Fibroblast of gingiva (primary cell): ENCODE measurements at regions not wholly inside any gene's neighbourhood (a gene's known extent, or its start where the extent isn't known, plus 50 kb on each side); places are given as distances from the start of the nearest gene placed in this dataset.
"Not testable (repeated sequence)": the region's sequence is repeated elsewhere in the genome, so short reads cannot be mapped to it uniquely, and the experiment has no call there.

Source experiments
- DNase-seq: peaks from one replicate; pipeline ENCODE4 v3.0.0-alpha.2; 2011; ENCODE audit warnings: low read depth

DNA sequence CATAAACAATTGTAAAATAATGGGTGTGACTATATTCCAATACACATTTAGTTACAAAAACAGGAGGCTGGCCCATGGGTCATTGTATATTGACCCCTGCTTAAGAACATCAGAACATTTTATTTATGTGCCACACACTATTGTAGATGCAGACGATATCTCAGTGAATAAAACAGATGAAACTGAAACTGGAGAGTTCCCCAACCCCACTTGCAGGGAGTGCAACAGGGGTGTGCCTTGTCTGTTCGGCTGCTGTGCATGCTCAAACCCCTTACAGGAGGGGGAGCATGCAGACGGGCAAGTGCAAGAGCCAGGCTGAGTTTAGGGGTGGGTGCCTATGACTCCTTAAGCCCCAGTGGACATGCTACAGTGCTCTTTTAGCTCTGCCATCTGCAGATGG, 509.6 kb downstream of the IGSF11 start:
- DNase-seq = no peak

DNA sequence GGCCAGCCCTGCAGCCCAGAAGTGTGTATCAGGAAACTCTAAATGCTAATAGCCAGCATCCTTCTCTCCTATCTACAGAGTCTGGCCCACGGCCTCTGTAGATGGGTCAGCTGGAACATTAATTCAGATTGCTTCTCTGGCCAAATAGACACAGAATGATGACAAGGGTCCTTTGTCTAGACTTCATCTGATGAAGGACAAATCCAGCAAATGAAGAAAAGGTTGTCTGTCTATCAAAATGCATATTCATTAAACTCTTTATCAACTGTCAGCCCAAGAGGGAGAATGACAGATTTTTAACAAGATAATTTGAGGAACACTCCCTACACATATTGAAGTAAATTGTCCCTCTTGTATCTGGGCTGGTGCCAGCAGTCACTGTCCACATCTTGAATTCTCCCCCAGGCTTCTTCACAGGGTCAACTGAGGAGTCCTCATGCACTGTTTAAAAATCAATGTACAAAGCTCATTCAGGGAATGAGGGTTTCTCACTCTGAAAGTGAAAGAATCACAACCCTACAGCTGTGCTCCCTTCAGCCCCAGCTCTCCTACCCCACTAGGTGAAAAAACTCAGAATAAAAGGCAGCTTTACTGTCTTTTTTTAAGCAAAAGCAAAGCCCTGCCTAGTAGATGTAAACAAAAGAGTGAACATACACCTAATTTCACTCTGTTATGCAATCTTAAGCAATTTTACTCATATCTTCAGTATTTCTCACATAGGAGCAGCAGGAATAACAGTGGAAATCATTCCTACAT, 507.7 kb downstream of the IGSF11 start:
- no peak for DNase-seq

DNA sequence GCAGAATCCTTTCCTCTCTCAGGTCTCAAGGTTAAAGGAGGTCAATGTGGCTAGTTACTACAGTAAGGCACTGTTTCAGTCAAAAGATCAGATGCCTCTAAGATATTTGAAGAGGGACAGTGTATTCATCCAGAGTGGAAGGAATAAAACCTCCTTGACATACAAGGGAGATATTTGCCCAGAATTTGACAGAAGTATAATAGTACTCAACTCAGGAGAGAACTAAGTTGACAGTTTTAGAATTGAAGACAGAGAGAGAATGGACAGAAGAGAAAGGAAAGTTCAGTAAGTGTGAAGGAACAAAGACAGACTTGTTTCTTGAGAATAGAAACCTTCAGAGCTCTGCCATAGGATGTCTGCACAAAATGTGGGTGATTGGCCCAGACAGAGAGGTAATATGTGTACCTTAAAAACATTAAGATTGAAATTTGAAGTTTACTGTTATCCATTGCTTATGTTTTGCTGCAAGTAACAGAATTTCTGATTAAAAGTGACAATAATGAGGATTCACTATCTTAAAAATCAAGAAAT, 507.1 kb downstream of the IGSF11 start:
- DNase-seq = no peak

DNA sequence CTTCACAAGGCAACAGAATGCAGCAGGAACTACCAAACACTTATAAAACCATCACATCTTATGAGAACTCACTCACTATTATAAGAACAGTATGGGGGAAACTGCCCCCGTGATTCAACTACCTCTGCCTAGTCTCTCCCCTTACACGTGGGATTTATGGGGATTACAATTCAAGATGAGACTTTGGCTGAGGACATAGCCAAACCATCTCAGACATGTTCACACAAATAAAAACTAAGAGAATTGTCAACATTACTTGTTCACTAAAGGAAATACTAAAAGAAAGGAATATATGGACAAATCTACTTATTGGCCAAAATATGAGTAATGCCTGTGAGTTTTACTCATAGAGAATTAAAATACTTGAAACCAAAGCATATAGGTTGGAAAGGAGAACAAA, 505.1 kb downstream of the IGSF11 start:
- no peak for DNase-seq

DNA sequence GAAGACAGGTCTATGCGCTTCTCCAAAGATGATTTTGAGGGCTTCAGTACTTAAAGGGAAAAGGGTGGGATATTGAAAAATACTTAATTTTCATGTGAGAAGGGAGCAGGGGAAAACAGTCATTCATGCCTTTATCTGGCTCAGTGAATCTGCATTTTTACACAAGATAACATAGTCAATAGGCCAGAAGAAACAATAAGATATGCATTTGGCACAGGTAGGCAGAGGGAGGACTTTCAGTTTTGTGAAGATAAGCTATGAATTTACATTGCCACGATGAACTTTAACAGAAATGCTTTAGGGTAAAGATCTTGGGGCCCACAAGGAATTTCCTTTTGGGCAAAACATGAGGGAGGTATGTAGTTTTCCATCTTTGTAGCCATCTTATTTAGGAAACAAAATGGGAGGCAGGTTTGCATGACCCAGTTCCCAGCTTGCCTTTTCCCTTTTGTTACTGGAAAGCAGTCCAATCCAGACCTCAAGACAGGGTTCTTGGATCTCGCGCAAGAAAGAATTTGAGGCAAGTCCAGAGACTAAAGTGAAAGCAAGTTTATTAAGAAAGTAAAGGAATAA, 504.2 kb downstream of the IGSF11 start:
- DNase-seq = no peak

DNA sequence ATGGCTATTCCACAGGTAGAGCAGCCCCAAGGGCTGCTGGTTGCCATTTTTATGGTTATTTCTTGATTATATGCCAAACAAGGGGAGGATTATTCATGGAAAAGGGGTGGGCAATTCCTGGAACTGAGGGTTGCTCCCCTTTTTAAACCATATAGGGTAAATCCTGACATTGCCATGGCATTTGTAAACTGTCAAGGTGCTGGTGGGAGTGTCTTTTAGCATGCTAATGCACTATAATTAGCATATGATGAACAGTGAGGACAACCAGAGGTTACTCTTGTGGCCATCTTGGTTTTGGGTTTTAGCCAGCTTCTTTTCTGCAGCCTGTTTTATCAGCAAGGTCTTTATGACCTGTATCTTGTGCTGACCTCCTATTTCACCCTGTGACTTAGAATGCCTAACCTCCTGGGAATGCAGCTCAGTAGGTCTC, 503.7 kb downstream of the IGSF11 start:
- DNase-seq = not testable (repeated sequence)

DNA sequence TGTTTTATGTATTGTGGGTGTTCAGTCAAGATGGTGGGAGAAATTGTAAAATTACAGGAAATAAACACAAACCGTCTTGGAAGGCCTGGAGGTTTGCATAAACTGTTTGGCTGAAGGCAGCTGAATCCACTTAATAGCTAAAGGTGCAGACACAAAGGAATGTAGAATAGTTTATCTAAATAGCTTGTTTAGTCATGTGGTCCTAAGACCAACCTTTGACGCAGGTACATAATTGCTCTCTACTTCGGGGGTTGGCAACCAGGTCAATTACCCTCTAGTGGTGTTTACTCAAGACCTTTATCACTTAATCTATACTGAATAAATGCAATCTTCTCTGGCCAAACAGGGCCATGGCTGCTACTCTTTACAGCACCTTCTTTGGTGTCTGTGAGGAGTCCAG, 502.8 kb downstream of the IGSF11 start:
- DNase-seq = no peak

DNA sequence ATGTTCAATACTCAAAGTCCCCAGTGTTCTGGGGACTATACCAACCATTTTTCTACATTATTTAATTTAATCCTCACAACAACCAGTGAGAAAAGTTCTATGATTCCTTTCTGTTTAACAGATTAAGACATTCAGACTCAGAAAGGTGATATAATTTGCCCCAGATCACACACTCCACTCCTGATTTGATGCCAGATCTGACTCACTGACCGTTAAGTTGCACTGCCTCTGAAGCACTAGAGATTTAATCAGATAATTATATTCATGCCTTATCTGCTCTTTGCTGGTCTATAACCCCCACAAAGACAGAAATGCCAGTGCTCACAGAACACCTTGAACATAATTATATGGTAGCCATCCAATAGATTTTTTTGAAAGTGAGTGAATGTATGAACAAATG, 501.0 kb downstream of the IGSF11 start:
- DNase-seq = no peak

DNA sequence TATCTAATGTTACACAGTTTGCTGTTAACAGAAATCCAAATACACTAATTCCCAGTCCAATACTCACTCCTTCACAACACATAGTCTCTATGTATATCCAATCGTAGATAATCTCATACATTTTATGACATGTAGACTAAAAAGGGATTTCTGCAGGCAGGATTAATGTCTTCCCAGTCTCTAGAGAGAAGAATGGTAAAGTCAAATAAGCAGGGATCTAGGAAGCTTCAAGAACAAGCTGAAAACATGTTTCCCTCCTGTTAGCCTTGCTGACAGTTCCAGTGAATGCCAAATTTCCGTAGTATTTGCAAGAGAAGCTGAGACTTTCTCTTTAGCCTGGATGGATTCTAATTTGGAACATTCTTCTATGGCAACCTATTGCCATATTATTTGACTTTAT, 500.1 kb downstream of the IGSF11 start:
- no peak for DNase-seq

DNA sequence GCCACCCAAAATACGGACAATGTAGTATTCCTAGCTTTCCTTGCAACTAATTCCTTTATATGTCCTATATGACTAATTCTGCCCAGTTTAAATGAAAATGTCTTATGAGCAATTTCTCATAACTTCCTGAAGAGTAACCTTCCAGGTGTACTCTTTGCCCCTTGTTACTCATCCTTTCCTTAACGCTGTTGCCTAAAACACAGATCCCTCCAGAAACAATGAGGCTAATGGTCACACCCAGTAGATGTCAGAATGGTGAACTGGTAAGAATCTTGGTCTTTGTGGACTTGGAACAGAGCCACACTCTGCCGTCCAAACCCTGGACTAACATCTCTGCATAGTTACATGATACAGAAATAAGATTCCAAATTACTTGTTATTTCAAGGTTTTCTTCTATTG, 497.9 kb downstream of the IGSF11 start:
- DNase-seq = no peak

DNA sequence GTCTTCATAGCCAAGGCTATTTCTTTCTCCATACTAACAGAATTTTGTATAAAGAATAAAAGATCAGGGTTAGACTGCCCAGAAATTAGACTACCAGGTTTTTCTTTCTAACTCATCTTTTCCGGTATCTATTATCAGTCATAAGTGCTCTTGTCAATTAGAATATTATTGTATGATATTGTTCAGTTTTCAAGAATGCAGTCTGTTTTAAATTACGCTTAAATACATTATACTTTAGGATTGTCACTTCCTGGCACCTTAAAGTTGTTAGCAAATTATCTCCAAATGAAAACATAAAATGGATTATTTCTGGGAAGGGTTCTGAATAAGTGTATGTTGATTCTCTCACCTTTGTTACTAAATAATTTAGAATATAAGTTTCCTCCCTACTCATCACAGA, 497.2 kb downstream of the IGSF11 start:
- no peak for DNase-seq

DNA sequence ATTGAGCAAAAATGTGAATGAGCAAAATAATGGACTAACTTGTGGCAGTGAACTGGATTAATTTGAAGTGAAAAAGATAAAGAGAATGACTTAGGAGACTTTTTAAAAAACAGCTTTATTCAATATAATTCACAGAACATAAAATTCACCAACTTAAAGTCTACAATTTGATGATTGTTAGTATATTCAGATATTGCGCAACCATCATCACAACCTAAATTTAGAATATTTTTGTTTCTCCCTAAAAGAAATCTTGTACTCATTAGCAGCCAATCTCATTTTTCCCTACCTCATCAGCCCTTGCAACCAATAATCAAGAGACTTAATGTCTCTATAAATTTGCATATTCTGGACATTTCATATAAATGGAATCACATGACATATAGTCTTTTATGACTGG, 496.5 kb downstream of the IGSF11 start:
- no peak for DNase-seq

DNA sequence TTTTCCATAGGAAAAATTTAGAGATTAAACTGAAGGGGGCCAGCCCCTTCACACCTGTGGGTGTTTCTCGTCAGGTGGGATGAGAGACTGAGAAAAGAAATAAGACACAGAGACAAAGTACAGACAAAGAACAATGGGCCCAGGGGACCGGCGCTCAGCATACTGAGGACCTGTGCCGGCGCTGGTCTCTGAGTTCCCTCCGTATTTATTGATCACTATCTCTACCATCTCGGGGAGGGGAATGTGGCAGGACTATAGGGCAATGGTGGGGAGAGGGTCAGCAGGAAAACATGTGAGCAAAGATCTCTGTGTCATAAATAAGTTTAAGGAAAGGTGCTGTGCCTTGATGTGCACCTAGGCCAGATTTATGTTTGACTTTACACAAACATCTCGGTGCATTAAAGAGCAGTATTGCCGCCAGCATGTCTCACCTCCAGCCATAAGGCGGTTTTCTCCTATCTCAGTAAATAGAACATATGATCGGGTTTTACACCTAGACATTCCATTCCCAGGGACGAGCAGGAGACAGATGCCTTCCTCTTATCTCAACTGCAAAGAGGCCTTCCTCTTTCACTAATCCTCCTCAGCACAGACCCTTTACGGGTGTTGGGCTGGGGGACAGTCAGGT, 494.7 kb downstream of the IGSF11 start:
- DNase-seq = not testable (repeated sequence)

DNA sequence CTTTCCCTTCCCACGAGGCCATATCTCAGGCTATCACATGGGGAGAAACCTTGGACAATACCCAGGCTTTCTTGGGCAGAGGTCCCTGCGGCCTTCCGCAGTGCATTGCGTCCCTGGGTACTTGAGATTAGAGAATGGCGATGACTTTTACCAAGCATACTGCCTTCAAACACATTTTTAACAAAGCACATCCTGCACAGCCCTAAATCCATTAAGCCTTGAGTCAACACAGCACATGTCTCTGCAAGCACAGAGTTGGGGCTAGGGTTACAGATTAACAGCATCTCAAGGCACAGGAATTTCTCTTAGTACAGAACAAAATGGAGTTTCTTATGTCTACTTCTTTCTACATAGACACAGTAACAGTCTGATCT, 494.2 kb downstream of the IGSF11 start:
- not testable (repeated sequence) for DNase-seq

DNA sequence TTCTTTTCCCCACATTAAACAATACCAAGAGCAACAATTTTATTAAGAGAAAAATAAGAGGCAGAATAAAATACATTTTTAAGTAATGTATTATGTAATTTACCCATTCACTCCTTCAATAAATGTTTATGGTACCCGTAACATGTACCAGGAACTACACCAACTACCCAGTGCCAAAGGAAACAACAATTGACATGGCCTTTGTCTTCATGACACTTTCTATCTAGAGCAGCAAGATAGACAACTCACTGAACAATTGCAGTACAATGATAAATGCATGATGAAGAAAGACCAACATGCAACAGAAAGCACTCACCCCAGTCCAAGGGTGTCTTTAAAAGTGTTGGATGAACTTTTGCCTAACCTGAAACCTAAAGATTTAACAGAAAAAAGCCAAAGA, 493.8 kb downstream of the IGSF11 start:
- no peak for DNase-seq

DNA sequence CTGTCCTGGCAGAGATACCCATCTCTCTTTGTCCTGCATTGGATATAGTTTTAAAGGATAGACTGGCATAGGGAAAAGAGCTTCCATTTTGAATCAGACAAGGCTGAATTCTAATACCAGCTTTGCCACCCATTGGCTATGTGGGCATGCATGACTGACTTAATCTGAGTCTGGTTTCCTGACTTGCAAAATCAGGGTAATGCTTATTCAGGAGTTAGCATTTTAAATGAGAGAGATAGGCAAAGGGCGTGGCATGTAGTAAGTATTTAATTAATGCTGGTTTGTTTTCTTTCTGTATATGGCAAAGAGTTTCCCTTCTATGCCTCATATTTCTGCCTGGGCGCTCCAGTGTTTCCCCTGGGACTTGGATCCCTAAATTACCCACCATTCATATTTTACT, 492.9 kb downstream of the IGSF11 start:
- DNase-seq = no peak

DNA sequence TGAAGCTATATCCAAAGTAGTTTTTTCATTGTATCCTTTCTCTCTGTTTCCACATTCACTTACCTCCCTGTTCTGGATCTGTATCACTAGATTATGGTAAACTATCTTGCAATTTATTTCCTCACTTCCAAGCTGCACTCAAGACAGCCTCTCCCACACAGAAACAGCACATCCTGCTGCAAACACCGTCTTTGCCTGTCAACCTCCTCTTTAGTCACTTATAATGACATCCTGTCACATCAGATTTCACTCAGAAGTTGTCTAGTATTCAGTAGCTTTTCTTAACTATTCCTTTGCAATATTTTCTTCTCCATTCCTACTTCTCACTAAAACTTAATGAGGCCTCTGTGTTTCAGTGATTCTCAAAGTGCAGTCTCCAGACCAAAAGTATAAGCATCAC, 490.8 kb downstream of the IGSF11 start:
- no peak for DNase-seq

DNA sequence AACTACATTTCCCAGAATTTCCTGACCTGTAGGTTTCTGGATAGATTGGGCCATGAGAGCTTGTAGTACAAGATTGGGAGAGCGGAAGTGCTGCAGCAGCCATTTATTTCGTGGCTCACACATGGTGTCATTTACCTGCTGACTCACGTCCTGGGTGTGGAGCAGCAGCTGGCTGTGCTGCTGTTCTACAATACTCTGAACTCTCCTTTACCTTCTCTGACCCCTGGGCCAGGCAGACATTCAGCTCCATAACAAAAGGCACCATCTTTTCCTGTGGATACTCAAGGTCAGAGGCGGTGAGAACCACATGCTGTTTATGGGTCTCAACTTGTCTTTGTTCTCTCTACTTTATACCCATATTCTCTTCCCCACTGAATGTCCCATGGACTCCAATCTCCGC, 490.2 kb downstream of the IGSF11 start:
- no peak for DNase-seq

DNA sequence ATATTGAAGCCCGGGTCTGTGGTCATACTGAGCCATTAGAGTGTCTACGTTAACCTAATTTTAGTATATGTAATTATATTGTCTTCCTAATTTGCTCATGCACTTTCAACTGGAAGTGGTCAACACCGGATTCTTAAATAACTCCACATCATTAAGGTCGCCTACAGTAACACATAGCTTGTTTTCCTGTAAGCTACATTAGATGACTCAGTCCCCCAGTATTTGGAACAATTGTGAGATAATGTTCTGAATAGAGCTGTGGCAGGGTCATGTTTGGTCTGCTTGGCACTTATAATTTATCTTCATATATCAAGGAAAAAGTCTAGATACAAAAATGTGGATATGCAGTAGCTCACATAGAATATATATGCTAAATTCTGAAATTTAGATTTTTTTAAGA, 486.2 kb downstream of the IGSF11 start:
- no peak for DNase-seq

DNA sequence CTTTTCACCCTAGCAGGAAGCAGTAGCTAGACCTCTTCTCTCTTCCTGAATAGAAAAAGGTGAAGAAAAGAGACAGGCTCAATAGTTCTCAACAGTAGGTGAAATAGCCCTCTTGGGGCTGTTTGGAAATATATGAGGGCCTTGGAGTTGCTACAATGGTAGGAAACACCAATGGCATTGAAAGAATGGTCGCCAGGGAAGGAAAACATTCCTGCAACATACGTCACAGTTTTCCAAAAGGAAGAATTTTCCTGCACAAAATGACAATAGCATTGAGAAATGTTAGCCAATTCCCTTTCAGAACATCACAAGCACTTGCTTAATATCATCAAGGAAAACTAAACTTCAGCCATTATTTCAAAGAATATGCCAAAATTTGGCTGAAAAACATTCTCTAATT, 484.5 kb downstream of the IGSF11 start:
- no peak for DNase-seq

DNA sequence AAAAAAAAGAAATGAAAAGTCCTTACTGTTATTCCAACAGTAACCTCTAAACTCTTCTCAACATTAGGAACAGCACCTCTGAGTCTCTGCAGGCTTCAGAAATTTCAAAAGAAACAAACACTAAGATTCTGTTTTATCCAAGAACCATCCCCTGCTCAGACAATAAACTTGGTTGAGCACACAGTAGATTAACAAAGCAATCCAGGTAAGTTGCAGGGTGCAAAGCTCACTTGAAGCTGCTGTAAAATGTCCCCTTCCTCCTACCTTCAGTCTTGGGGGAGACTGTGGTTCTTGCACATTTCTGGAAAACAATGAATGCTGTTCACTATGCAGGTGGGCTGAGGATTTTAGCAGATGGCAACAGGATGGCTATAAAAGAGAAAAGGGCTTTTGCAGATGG, 484.1 kb downstream of the IGSF11 start:
- DNase-seq = no peak

DNA sequence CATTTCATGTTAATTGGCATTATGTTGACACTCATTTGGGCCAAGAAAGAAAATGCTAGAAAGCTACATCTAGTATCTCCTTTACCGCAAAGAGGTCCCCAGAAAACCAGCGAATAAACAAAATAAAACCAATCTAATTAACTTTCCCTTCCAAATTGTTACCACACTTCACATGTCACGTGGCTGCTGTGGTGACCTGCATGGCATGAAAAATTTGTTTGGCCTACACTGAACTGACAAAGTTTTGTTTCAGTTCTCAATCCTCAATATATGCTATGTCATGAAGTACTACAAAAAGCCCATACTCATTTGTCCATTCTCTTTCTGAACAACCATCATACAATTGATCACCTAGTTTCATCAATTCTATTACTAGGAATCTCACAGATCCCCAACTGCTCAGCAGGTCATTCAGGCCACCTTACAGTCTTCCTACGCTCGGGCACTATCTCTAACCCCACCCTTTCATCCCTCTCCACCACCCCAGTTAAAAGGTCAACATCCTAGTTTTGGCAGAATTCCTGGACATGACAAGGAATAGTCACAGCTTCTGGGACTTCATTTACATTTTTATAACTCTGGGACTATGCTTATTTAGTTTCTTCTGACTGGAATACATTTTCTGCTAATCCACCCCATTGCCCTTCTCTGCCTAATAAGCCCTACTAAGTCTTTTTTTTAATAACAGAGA, 480.4 kb downstream of the IGSF11 start:
- DNase-seq = no peak

DNA sequence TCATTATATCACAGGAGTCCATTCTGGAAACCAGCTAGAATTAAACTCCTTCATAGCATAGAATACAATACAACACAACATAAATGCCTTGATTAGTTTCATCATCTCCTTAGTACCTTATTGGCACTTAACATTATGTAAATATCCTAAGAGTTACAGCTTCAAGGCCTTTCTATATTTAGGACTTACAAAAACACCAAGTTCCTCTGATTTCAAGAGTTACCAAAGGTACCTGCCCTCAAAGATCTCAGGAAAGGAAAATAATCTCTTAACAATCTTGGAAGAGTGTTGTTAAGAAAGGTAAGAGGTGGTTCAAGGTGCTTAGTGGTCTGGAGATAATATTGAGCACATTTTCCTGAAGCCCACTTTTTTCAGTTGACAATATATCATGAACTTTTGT, 477.7 kb downstream of the IGSF11 start:
- DNase-seq = no peak
